ENCODE measurements at regions not wholly inside any gene's neighbourhood (a gene's known extent, or its start where the extent isn't known, plus 50 kb on each side); places are given as distances from the start of the nearest gene placed in this dataset.
A peak's percentile ranks its signal among the peaks of the same experiment; 100 is the strongest.

DNA sequence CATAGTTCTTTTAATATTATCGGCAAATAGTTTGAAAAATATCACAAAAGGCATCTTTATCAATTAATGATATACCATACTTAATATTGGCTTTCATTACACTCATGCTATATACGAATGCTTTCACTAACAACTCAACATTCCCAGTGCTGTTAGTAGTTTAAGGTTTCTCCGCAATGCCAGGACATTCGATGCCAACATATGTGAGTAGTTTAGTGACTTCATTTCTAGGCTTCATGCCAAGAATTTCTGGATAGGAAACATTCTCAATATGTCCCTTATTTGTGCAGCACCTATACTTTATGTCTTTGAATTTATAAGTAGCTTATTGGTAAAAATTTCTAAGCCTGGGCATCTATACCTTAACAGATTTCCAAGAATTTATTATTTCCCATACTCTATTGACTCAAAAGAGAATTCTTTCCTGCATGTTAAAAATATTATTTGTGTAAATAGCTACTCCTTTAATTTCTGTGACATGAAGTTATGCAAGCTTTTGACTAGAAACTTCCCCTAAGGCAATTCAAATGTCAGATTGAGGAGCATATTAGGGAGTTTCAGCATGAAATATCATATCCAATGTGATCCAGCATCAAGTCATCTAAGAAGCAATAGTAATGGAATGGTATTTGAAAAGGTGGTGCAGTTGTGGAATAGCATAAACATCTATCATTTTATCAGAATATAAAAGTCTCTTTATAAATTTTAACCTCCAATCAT lies 236.0 kb upstream of the STXBP5 start:
- TF ChIP-seq, protein P1, sequence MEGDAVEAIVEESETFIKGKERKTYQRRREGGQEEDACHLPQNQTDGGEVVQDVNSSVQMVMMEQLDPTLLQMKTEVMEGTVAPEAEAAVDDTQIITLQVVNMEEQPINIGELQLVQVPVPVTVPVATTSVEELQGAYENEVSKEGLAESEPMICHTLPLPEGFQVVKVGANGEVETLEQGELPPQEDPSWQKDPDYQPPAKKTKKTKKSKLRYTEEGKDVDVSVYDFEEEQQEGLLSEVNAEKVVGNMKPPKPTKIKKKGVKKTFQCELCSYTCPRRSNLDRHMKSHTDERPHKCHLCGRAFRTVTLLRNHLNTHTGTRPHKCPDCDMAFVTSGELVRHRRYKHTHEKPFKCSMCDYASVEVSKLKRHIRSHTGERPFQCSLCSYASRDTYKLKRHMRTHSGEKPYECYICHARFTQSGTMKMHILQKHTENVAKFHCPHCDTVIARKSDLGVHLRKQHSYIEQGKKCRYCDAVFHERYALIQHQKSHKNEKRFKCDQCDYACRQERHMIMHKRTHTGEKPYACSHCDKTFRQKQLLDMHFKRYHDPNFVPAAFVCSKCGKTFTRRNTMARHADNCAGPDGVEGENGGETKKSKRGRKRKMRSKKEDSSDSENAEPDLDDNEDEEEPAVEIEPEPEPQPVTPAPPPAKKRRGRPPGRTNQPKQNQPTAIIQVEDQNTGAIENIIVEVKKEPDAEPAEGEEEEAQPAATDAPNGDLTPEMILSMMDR (IDR thresholded peaks at IDR 0.05; ENCODE audit: borderline replicate concordance, extremely low read depth, insufficient read depth): no peak
- Histone ChIP-seq H3K4me1 (ENCODE audit: control insufficient read depth in 2 of 3, insufficient read depth in 2 of 3, low read depth in 1 of 3, low read length in 3 of 3) (no peaks in the 10 kb centered on the region), H3K9me3 (ENCODE audit: control insufficient read depth in 2 of 3, insufficient read depth in 1 of 3, low read length in 3 of 3) (peaks cover 0 to 8% (median 0%) of the 10 kb centered on the region in 3 donors), H3K27me3 (ENCODE audit: control insufficient read depth, insufficient read depth, low read length) (no peaks in the 10 kb centered on the region), H3K9ac (ENCODE audit: low read length in 3 of 3) (no peak overlapping the region), H3K36me3 (ENCODE audit: control insufficient read depth in 2 of 3, insufficient read depth in 3 of 3, low read length in 3 of 3) (no peaks in the 10 kb centered on the region), H3K4me3 (ENCODE audit: low read length in 3 of 3) (no peak overlapping the region), H3K27ac (ENCODE audit: low read depth in 2 of 2, low read length in 2 of 2) (no peak overlapping the region)
- DNase-seq (peak in 2 of 5 donors; percentile 33 to 62), FAIRE-seq (no peak)
- intact Hi-C loops (cut with DNase I): no loop called here

DNA sequence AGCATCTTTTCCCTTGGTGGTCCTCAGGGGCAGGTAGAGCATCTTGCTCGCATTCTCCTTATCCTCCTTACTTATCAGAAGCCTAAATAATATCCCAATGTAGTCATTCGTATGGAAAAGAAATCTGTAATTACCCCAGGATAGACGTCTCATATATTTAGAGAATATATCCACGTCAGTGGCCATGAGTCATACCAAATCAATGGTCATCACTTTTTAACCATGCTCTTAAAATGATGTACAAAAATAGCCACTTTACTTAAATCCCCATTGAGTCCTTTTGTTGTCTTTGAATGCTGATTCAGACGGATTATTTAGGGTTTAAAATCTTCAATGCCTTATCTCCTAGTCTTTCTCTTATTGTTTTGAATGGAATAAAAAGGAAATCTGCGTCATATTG lies 231.7 kb upstream of the STXBP5 start:
- FAIRE-seq: no peak
- intact Hi-C loops (cut with DNase I): no loop called here
- DNase-seq: no peak

DNA sequence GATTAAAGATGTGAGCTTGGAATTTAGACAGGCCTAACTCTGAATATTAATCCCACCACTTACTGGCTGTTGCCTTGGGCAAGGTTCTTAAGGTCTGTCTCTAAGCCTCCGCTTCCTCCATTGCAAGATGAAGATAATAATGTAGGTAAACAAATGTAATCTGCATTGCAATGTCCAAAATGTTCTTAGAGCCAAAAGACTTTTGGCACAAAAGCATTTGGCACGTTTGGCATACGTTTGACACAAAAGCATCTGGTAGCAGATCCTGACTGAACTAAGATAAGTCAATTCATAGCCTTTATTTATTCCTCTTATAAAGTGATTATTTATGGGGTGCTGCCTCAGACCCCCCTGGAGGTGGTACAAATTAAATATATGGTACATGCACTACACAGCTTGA lies 229.9 kb upstream of the STXBP5 start:
- H3K9me3 ChIP-seq (ENCODE audit: control insufficient read depth in 2 of 3, insufficient read depth in 1 of 3, low read length in 3 of 3): no peaks in the 10 kb centered on the region
- no peak overlapping the region for H3K27ac ChIP-seq (ENCODE audit: low read depth in 2 of 2, low read length in 2 of 2)
- no peak overlapping the region for H3K4me3 ChIP-seq (ENCODE audit: low read length in 3 of 3)
- H3K4me1 ChIP-seq (ENCODE audit: control insufficient read depth in 2 of 3, insufficient read depth in 2 of 3, low read depth in 1 of 3, low read length in 3 of 3): no peaks in the 10 kb centered on the region
- DNase-seq (no peak), FAIRE-seq (no peak)
- H3K27me3 ChIP-seq (ENCODE audit: control insufficient read depth, insufficient read depth, low read length): no peaks in the 10 kb centered on the region
- no peaks in the 10 kb centered on the region for H3K36me3 ChIP-seq (ENCODE audit: control insufficient read depth in 2 of 3, insufficient read depth in 3 of 3, low read length in 3 of 3)
- TF ChIP-seq, protein P1 (IDR thresholded peaks at IDR 0.05; ENCODE audit: borderline replicate concordance, extremely low read depth, insufficient read depth): no peak
- H3K9ac ChIP-seq (ENCODE audit: low read length in 3 of 3): no peak overlapping the region
- intact Hi-C loops (cut with DNase I): no loop called here

More for the DNA sequence above, 231.7 kb upstream of the STXBP5 start:
- no peaks in the 10 kb centered on the region for H3K4me1 ChIP-seq (ENCODE audit: control insufficient read depth in 2 of 3, insufficient read depth in 2 of 3, low read depth in 1 of 3, low read length in 3 of 3)
- TF ChIP-seq, protein P1 (IDR thresholded peaks at IDR 0.05; ENCODE audit: borderline replicate concordance, extremely low read depth, insufficient read depth): no peak
- H3K27ac ChIP-seq (ENCODE audit: low read depth in 2 of 2, low read length in 2 of 2): no peak overlapping the region
- H3K27me3 ChIP-seq (ENCODE audit: control insufficient read depth, insufficient read depth, low read length): no peaks in the 10 kb centered on the region
- H3K4me3 ChIP-seq (ENCODE audit: low read length in 3 of 3): no peak overlapping the region
- H3K9me3 ChIP-seq (ENCODE audit: control insufficient read depth in 2 of 3, insufficient read depth in 1 of 3, low read length in 3 of 3): no peaks in the 10 kb centered on the region
- no peak overlapping the region for H3K9ac ChIP-seq (ENCODE audit: low read length in 3 of 3)
- no peaks in the 10 kb centered on the region for H3K36me3 ChIP-seq (ENCODE audit: control insufficient read depth in 2 of 3, insufficient read depth in 3 of 3, low read length in 3 of 3)

DNA sequence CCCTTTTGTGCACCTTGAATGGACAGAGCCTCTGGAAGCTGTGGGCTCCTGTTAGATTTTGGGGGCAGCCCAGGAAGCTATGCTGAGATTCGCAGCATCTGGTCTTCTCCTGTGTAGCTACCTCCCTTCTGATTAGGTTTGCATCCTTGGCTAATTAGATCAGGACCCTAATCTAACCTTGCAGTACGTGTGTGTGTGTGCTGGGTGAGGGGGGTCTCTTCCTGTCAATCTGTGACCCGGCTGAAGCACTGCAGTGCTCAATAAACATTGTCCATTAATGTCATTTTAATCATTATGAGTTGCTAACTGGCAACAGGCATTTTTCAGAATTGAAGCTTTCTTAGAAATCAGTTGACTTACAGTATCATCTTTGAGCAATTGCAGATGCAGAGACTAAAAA lies 229.1 kb upstream of the STXBP5 start:
- no peak for DNase-seq
- no peaks in the 10 kb centered on the region for H3K36me3 ChIP-seq (ENCODE audit: control insufficient read depth in 2 of 3, insufficient read depth in 3 of 3, low read length in 3 of 3)
- no peaks in the 10 kb centered on the region for H3K27me3 ChIP-seq (ENCODE audit: control insufficient read depth, insufficient read depth, low read length)
- no peaks in the 10 kb centered on the region for H3K9me3 ChIP-seq (ENCODE audit: control insufficient read depth in 2 of 3, insufficient read depth in 1 of 3, low read length in 3 of 3)
- H3K4me1 ChIP-seq (ENCODE audit: control insufficient read depth in 2 of 3, insufficient read depth in 2 of 3, low read depth in 1 of 3, low read length in 3 of 3): no peaks in the 10 kb centered on the region
- no peak overlapping the region for H3K9ac ChIP-seq (ENCODE audit: low read length in 3 of 3)
- FAIRE-seq: no peak
- H3K27ac ChIP-seq (ENCODE audit: low read depth in 2 of 2, low read length in 2 of 2): no peak overlapping the region
- H3K4me3 ChIP-seq (ENCODE audit: low read length in 3 of 3): no peak overlapping the region
- intact Hi-C loops (cut with DNase I): no loop called here
- TF ChIP-seq, protein P1 (IDR thresholded peaks at IDR 0.05; ENCODE audit: borderline replicate concordance, extremely low read depth, insufficient read depth): no peak
